Heart left ventricle (tissue), 13 donors: ENCODE measurements at regions not wholly inside any gene's neighbourhood (a gene's known extent, or its start where the extent isn't known, plus 50 kb on each side); places are given as distances from the start of the nearest gene placed in this dataset.

Experiments used
- CTCF ChIP-seq, 12 donors: fragments of 200-600 bp; sonication (generic) in 4 of 12; IDR thresholded peaks; one replicate each; pipeline versions ENCODE4 v1.5.0 to v1.8.0; 2018 to 2022; ENCODE audit warnings: antibody characterized with exemption in 12 of 12, mild to moderate bottlenecking in 5 of 12
- POLR2A ChIP-seq, 2 donors: fragments of 450-650 bp; IDR thresholded peaks; one replicate each; pipeline ENCODE4 v1.6.1; 2017; ENCODE audit warnings: antibody characterized with exemption in 2 of 2, mild to moderate bottlenecking in 2 of 2, moderate library complexity in 2 of 2
- donor health status: ischemic (EF 13 %, LVEDD 7.1; RV severe dilation, severe dysfunction).
- donor health status: DM: no; HTN: yes; CAD: no.
- donor health status: DM: no; HTN: no; CAD: no.
- donor health status: ischemic (EF 25% LVEDD 6.9; RV normal size, moderate dysfunction).
- donor health status: ischemic (EF 25% LVEDD 5.7; RV mildly dilated, moderate dysfunction).
- donor health status: ischemic (EF 35%, LVEDD 5.7; RV mildly dilated, moderate dysfunction).
- donor health status: nonischemic (EF 11% LVEDD 7.7; RV severe dilation, severe dysfunction).
- donor health status: DM: yes; HTN: yes; CAD: no.
- donor health status: PGD.
- donor health status: ischemic (EF 29% LVEDD 5.4; RV normal size, mild dysfunction).
- donor health status: nonischemic (EF 23%, LVEDD 6.1; RV moderate dilation, normal function).

GRCh38 chr5:133818869-133819600 is 149.4 kb downstream of the C5orf15 start:
- no peak for TF ChIP-seq CTCF (IDR thresholded peaks at IDR 0.05)
- no peak for TF ChIP-seq POLR2A (IDR thresholded peaks at IDR 0.05)
